ENCODE measurements at regions not wholly inside any gene's neighbourhood (a gene's known extent, or its start where the extent isn't known, plus 50 kb on each side); places are given as distances from the start of the nearest gene placed in this dataset.
A peak's percentile ranks its signal among the peaks of the same experiment; 100 is the strongest.

DNA sequence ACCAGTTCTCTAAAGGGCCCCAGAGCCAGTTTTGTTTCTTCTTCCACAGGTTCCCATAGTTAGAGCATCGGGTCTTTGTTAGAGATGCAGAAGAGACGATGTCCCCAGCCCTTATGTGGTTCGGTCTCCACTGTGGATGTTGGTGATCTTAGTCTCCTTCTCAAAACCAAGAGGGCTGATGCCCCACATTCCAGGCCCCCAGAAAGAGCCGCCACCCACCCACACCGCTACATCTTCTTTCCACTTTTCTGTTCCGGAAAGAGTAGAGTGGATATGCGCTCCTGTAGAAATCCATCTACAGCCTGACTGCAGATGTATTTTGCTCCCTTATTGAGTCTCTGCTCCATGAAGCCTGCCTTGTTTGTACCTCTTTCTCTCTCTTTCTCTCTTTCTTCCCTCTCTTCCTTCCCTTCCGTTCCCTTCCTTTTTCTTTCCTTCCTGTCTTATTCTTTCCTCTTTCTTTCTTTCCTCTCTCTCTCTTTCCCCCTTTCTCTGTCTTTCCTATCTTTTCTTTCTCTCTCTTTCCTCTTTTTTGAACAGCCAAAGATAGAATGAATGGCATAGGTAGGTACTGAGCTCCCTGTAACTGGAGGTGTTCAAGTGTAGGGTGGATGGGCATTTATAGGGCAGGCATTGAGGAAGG lies 224.3 kb downstream of the SEC14L1 start:
- DNase-seq (ENCODE audit: extremely low spot score, unreplicated experiment), result no peak
- H3K4me1 Mint-ChIP-seq (ENCODE audit: unreplicated experiment), result peaks cover 60% of the 10 kb centered on the region
- H3K27ac Mint-ChIP-seq (ENCODE audit: unreplicated experiment), result peak overlapping the region; percentile 96
- peak overlapping the region; percentile 33 for H3K4me3 Mint-ChIP-seq (ENCODE audit: unreplicated experiment)
- no peaks in the 10 kb centered on the region for H3K36me3 Mint-ChIP-seq (ENCODE audit: unreplicated experiment)
- no peaks in the 10 kb centered on the region for H3K27me3 Mint-ChIP-seq (ENCODE audit: unreplicated experiment)
- TF ChIP-seq, protein P1, sequence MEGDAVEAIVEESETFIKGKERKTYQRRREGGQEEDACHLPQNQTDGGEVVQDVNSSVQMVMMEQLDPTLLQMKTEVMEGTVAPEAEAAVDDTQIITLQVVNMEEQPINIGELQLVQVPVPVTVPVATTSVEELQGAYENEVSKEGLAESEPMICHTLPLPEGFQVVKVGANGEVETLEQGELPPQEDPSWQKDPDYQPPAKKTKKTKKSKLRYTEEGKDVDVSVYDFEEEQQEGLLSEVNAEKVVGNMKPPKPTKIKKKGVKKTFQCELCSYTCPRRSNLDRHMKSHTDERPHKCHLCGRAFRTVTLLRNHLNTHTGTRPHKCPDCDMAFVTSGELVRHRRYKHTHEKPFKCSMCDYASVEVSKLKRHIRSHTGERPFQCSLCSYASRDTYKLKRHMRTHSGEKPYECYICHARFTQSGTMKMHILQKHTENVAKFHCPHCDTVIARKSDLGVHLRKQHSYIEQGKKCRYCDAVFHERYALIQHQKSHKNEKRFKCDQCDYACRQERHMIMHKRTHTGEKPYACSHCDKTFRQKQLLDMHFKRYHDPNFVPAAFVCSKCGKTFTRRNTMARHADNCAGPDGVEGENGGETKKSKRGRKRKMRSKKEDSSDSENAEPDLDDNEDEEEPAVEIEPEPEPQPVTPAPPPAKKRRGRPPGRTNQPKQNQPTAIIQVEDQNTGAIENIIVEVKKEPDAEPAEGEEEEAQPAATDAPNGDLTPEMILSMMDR (IDR thresholded peaks at IDR 0.05), result no peak
- H3K9me3 Mint-ChIP-seq (ENCODE audit: unreplicated experiment), result no peaks in the 10 kb centered on the region

DNA sequence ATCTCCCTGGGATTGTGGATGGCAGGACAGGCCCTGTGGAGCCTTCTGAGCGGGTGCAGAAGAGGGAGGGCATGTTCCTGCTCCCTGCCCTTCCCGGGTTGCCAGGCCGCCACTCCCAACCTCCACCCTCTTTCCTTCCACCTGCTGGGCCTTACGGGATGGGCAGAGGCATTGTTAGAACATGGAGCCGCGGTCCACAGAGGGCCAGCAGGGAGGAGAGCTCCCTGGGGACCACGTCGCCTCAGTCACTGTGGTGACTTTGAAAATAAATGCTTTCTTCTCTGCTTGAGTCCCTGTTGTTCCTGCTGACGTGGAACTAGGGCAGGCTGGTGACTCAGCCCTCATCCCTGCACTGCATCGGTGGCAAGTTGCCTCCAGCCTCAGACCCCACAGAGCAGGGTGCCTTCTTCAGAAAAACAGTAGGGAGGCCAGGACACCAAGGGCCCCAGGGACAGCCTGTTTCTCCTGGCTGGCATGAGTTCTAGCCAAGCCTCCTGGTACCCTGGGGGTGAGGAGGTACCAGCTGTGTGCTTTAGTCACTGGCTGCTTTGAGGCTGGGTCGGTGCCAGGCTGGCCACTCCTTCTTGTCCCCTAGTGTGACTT lies 224.9 kb downstream of the SEC14L1 start:
- Mint-ChIP-seq H3K27ac (ENCODE audit: unreplicated experiment) (peak overlapping the region; percentile 96), H3K36me3 (ENCODE audit: unreplicated experiment) (no peaks in the 10 kb centered on the region), H3K9me3 (ENCODE audit: unreplicated experiment) (no peaks in the 10 kb centered on the region), H3K27me3 (ENCODE audit: unreplicated experiment) (no peaks in the 10 kb centered on the region), H3K4me1 (ENCODE audit: unreplicated experiment) (peaks cover 67% of the 10 kb centered on the region), H3K4me3 (ENCODE audit: unreplicated experiment) (peak overlapping the region; percentile 33)
- TF ChIP-seq, protein P1 (IDR thresholded peaks at IDR 0.05), result no peak
- DNase-seq (ENCODE audit: extremely low spot score, unreplicated experiment), result no peak

DNA sequence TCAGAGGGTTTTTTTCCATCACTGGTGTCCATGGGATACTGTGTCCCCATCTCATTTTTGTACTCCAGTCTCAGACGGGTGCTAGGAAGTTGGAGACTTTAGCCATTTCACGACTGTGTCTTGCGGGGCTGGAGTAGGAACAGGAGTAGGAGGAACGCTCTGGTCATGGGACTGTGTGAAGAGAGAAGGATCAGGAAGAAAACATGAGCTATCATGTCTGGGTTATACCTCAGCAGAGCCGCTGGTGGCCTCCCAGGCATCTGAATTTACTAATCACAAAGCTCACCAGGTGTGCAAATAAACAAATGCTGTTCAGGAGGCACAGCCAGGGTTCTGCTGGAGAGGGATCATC lies 225.4 kb downstream of the SEC14L1 start:
- H3K27ac Mint-ChIP-seq (ENCODE audit: unreplicated experiment), result peak overlapping the region; percentile 96
- no peaks in the 10 kb centered on the region for H3K9me3 Mint-ChIP-seq (ENCODE audit: unreplicated experiment)
- DNase-seq (ENCODE audit: extremely low spot score, unreplicated experiment), result no peak
- H3K4me3 Mint-ChIP-seq (ENCODE audit: unreplicated experiment), result peak overlapping the region; percentile 14
- peaks cover 72% of the 10 kb centered on the region for H3K4me1 Mint-ChIP-seq (ENCODE audit: unreplicated experiment)
- H3K27me3 Mint-ChIP-seq (ENCODE audit: unreplicated experiment), result no peaks in the 10 kb centered on the region
- H3K36me3 Mint-ChIP-seq (ENCODE audit: unreplicated experiment), result no peaks in the 10 kb centered on the region
- TF ChIP-seq, protein P1 (IDR thresholded peaks at IDR 0.05), result no peak

DNA sequence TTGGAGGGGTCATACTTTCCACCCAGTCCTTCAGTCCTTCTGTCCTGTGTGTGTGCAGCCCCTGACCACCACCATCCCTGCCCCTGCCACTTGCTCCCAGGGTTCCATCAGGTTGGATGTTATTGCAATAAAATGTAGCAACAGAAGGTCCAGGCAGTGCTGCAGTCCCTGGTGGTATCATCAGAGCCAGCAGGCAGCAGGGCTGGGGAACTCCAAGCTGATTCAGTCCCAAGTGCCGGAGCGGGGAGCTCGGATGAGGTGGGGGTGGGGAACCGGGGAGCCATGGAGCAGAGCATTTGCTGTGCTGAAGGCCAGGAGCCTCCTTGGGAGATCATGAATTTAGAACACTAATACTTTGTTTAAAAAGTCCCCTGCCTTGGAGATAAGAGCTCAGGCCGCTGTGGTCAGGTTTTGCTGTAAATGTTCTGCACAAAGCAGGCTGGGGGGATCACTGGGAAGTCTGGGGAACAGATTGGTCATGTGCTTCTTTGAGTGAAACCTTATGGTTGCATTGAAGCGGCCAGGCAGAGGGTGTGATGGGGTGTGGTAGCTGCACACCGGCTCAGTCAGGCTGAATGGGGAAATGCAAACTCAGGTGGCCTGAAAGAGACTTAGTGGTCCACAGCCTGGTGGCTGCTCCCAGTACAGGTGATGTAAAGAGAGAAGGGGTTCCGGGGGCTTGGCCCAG lies 225.9 kb downstream of the SEC14L1 start:
- peaks cover 77% of the 10 kb centered on the region for H3K4me1 Mint-ChIP-seq (ENCODE audit: unreplicated experiment)
- H3K27me3 Mint-ChIP-seq (ENCODE audit: unreplicated experiment), result no peaks in the 10 kb centered on the region
- no peaks in the 10 kb centered on the region for H3K36me3 Mint-ChIP-seq (ENCODE audit: unreplicated experiment)
- no peak overlapping the region for H3K4me3 Mint-ChIP-seq (ENCODE audit: unreplicated experiment)
- H3K9me3 Mint-ChIP-seq (ENCODE audit: unreplicated experiment), result no peaks in the 10 kb centered on the region
- DNase-seq (ENCODE audit: extremely low spot score, unreplicated experiment), result no peak
- H3K27ac Mint-ChIP-seq (ENCODE audit: unreplicated experiment), result peak overlapping the region; percentile 96
- TF ChIP-seq, protein P1 (IDR thresholded peaks at IDR 0.05), result no peak

DNA sequence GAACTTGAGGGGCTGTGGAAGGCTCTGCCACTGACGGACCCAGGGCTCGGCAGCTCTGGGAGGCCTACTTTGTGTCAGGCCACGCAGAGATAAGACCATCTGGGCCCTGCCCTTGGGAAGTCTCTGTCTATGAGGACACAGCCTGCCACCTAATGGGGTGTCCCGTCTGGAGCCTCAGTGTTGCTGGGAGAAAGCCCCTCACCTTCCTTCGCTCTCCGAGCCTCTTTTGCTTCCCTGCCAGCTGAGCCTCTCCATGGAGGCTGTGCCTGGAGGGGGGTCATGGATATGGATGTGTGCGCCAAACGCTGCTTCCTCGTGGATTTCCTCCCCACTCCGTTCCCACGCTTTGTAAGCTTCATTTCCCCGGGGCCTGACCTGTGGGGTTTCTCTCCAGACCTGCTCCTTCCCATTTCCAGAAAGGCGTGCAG lies 228.8 kb downstream of the SEC14L1 start:
- H3K27me3 Mint-ChIP-seq (ENCODE audit: unreplicated experiment), result no peaks in the 10 kb centered on the region
- H3K4me3 Mint-ChIP-seq (ENCODE audit: unreplicated experiment), result no peak overlapping the region
- H3K27ac Mint-ChIP-seq (ENCODE audit: unreplicated experiment), result peak overlapping the region; percentile 88
- peaks cover 72% of the 10 kb centered on the region for H3K4me1 Mint-ChIP-seq (ENCODE audit: unreplicated experiment)
- DNase-seq (ENCODE audit: extremely low spot score, unreplicated experiment), result no peak
- no peaks in the 10 kb centered on the region for H3K36me3 Mint-ChIP-seq (ENCODE audit: unreplicated experiment)
- TF ChIP-seq, protein P1 (IDR thresholded peaks at IDR 0.05), result no peak
- H3K9me3 Mint-ChIP-seq (ENCODE audit: unreplicated experiment), result no peaks in the 10 kb centered on the region

Data from osteocyte (in vitro differentiated cells).